H1 (cell line): ENCODE measurements at regions not wholly inside any gene's neighbourhood (a gene's known extent, or its start where the extent isn't known, plus 50 kb on each side); places are given as distances from the start of the nearest gene placed in this dataset.
A peak's percentile ranks its signal among the peaks of the same experiment; 100 is the strongest.

Experiments
- CTCF ChIA-PET: fragments of 300-600 bp; sonication (Branson Sonifier 250); formaldehyde crosslinking; loops from one replicate; lab custom pipeline; 2021; ENCODE audit not compliant: partially characterized antibody; lab: Charles Lee
- POLR2A ChIA-PET: fragments of 300-600 bp; sonication (Branson Sonifier 250); formaldehyde crosslinking; loops from one replicate; lab custom pipeline; 2021; ENCODE audit warnings: inconsistent platforms; ENCODE audit not compliant: partially characterized antibody; lab: Charles Lee
- DNase-seq, 2 experiments: peaks; one replicate each; pipeline versions ENCODE4 v3.0.0 to v3.0.0-alpha.2; 2010 to 2022; ENCODE audit warnings: low spot score in 2 of 2, low read depth in 1 of 2, mixed read lengths in 1 of 2
- FAIRE-seq: peaks from 2 replicates; lab custom pipeline; 2011; peaks lifted over from hg19 to GRCh38; lab: Jason Lieb, UNC
- H2AFZ ChIP-seq: 2 replicates; pipeline ENCODE4 v1.8.1; 2012; ENCODE audit warnings: low read length, inconsistent platforms
- H2AK5ac ChIP-seq: 2 replicates; pipeline ENCODE4 v1.6.1; 2013; ENCODE audit warnings: low read depth, low read length
- H2BK120ac ChIP-seq: replicated peaks from 2 replicates; pipeline ENCODE3; 2013; ENCODE audit warnings: low read depth, low read length, inconsistent platforms
- H2BK12ac ChIP-seq: 2 replicates; pipeline ENCODE4 v1.6.1; 2013; ENCODE audit warnings: low read depth, low read length
- H2BK15ac ChIP-seq: 2 replicates; pipeline ENCODE4 v1.6.1; 2013; ENCODE audit warnings: low read length
- H2BK20ac ChIP-seq: 2 replicates; pipeline ENCODE4 v1.6.1; 2013; ENCODE audit warnings: low read length
- H2BK5ac ChIP-seq: 2 replicates; pipeline ENCODE4 v1.6.1; 2013; ENCODE audit warnings: low read depth, low read length
- H3K14ac ChIP-seq: 2 replicates; pipeline ENCODE4 v1.6.1; 2013; ENCODE audit warnings: inconsistent platforms; ENCODE audit not compliant: insufficient read length
- H3K18ac ChIP-seq: 2 replicates; pipeline ENCODE4 v1.6.1; 2013; ENCODE audit warnings: low read length; ENCODE audit errors: extremely low read depth
- H3K23ac ChIP-seq: 2 replicates; pipeline ENCODE4 v1.6.1; 2013; ENCODE audit warnings: inconsistent platforms; ENCODE audit not compliant: insufficient read length
- H3K23me2 ChIP-seq: 2 replicates; pipeline ENCODE4 v1.6.1; 2013; ENCODE audit warnings: low read depth, low read length
- H3K27ac ChIP-seq: 2 replicates; pipeline ENCODE4 v1.6.1; 2011; ENCODE audit warnings: low read depth, low read length, inconsistent platforms
- H3K27me3 ChIP-seq, 4 experiments: replicated peaks in 1 of 4; 1 replicate in 1 of 4; 2 replicates in 3 of 4; pipeline versions ENCODE4 v1.6.1 to v1.8.1; 2011 to 2013; ENCODE audit warnings: low read length in 3 of 4, mild to moderate bottlenecking in 3 of 4, inconsistent platforms in 2 of 4, mixed read lengths in 2 of 4, moderate library complexity in 1 of 4; ENCODE audit not compliant: control insufficient read depth in 3 of 4, insufficient read depth in 3 of 4; ENCODE audit errors: extremely low read depth in 1 of 4
- H3K36me3 ChIP-seq, 4 experiments: 2 replicates each; pipeline versions ENCODE4 v1.6.1 to v1.8.1; 2011 to 2013; ENCODE audit warnings: mild to moderate bottlenecking in 4 of 4, low read length in 3 of 4, moderate library complexity in 2 of 4, control low read depth in 1 of 4, inconsistent platforms in 1 of 4; ENCODE audit not compliant: insufficient read depth in 4 of 4, control insufficient read depth in 2 of 4
- H3K4ac ChIP-seq: replicated peaks from 2 replicates; pipeline ENCODE3; 2013; ENCODE audit warnings: low read length, low read depth, mixed read lengths, inconsistent platforms; ENCODE audit not compliant: insufficient read length
- H3K4me1 ChIP-seq, 4 experiments: replicated peaks in 1 of 4; 1 replicate in 1 of 4; 2 replicates in 3 of 4; pipeline versions ENCODE4 v1.6.1 to v1.8.1; 2011 to 2013; ENCODE audit warnings: low read length in 3 of 4, inconsistent platforms in 2 of 4, mixed read lengths in 1 of 4; ENCODE audit not compliant: insufficient read depth in 4 of 4, control insufficient read depth in 3 of 4
- H3K4me2 ChIP-seq, 2 experiments: 2 replicates each; pipeline versions ENCODE4 v1.6.1 to v1.8.1; 2011 to 2013; ENCODE audit warnings: low read depth in 2 of 2, low read length in 2 of 2, control low read depth in 1 of 2, inconsistent platforms in 1 of 2, mild to moderate bottlenecking in 1 of 2; ENCODE audit not compliant: insufficient read depth in 1 of 2
- H3K4me3 ChIP-seq, 4 experiments: fragments of 200-600, 300-600 bp in 1 of 4; sonication (generic), shearing (Covaris generic), sonication (Bioruptor Twin) in 1 of 4; 2 replicates each; pipeline versions ENCODE4 v1.5.1 to v1.8.1; 2011 to 2016; ENCODE audit warnings: low read length in 4 of 4, low read depth in 3 of 4, control low read depth in 2 of 4, inconsistent platforms in 2 of 4, mild to moderate bottlenecking in 2 of 4, mixed read lengths in 1 of 4, moderate library complexity in 1 of 4; ENCODE audit not compliant: insufficient read depth in 2 of 4; ENCODE audit errors: extremely low read depth in 1 of 4
- H3K56ac ChIP-seq: replicated peaks from 2 replicates; pipeline ENCODE3; 2013; ENCODE audit warnings: low read depth, mild to moderate bottlenecking, mixed read lengths, low read length, inconsistent platforms; ENCODE audit not compliant: insufficient read length
- H3K79me1 ChIP-seq: 2 replicates; pipeline ENCODE4 v1.6.1; 2013; ENCODE audit warnings: low read depth, low read length, control low read depth
- H3K79me2 ChIP-seq, 2 experiments: 2 replicates each; pipeline versions ENCODE4 v1.6.1 to v1.8.1; 2012 to 2013; ENCODE audit warnings: low read length in 2 of 2, mild to moderate bottlenecking in 2 of 2, inconsistent platforms in 1 of 2; ENCODE audit not compliant: insufficient read depth in 2 of 2, control insufficient read depth in 1 of 2
- H3K9ac ChIP-seq, 4 experiments: replicated peaks in 1 of 4; 1 replicate in 1 of 4; 2 replicates in 3 of 4; pipeline versions ENCODE4 v1.6.1 to v1.8.1; 2011 to 2013; ENCODE audit warnings: low read depth in 3 of 4, low read length in 3 of 4, control low read depth in 2 of 4, mild to moderate bottlenecking in 2 of 4, moderate library complexity in 2 of 4, inconsistent platforms in 1 of 4; ENCODE audit errors: extremely low read depth in 1 of 4
- H3K9me3 ChIP-seq, 2 experiments: 2 replicates each; pipeline versions ENCODE4 v1.6.1 to v1.8.1; 2012 to 2013; ENCODE audit warnings: mild to moderate bottlenecking in 2 of 2, moderate library complexity in 2 of 2, control low read depth in 1 of 2, inconsistent platforms in 1 of 2, low read depth in 1 of 2, low read length in 1 of 2, mixed read lengths in 1 of 2; ENCODE audit not compliant: insufficient read depth in 2 of 2
- H4K20me1 ChIP-seq, 2 experiments: replicated peaks in 1 of 2; 2 replicates each; pipeline versions ENCODE3 to v1.8.1; 2011 to 2013; ENCODE audit warnings: inconsistent platforms in 2 of 2, low read length in 2 of 2, mild to moderate bottlenecking in 1 of 2; ENCODE audit not compliant: insufficient read depth in 2 of 2, control insufficient read depth in 1 of 2
- H4K5ac ChIP-seq: 2 replicates; pipeline ENCODE4 v1.6.1; 2013; ENCODE audit warnings: low read length, low read depth, mixed read lengths, inconsistent platforms; ENCODE audit not compliant: insufficient read length
- H4K8ac ChIP-seq: 2 replicates; pipeline ENCODE4 v1.8.0; 2013; ENCODE audit warnings: mild to moderate bottlenecking, moderate library complexity, low read length, inconsistent platforms; ENCODE audit not compliant: insufficient read depth; ENCODE audit errors: extremely low read depth
- H4K91ac ChIP-seq: replicated peaks from 2 replicates; pipeline ENCODE3; 2013; ENCODE audit warnings: low read length, mixed read lengths, inconsistent platforms; ENCODE audit not compliant: insufficient read length
- BCL11A ChIP-seq, 2 experiments: IDR thresholded peaks; one replicate each; pipeline ENCODE4 v1.6.1; 2011; ENCODE audit warnings: low read depth in 2 of 2, low read length in 2 of 2, mild to moderate bottlenecking in 2 of 2
- CBX5 ChIP-seq: fragments of 300-800, 300-1000 bp; sonication (generic); IDR thresholded peaks from 2 replicates; pipeline ENCODE4 v1.7.1; 2016; ENCODE audit warnings: antibody characterized with exemption, low read length, low read depth
- CTCF ChIP-seq, 3 experiments: IDR thresholded peaks; 1 replicate in 2 of 3; 2 replicates in 1 of 3; pipeline versions ENCODE4 v1.5.1 to v1.6.1; 2011; ENCODE audit warnings: low read length in 3 of 3, mild to moderate bottlenecking in 3 of 3, inconsistent platforms in 2 of 3, low read depth in 1 of 3, moderate library complexity in 1 of 3; ENCODE audit not compliant: insufficient read depth in 1 of 3; ENCODE audit errors: control extremely low read depth in 1 of 3
- HDAC2 ChIP-seq, 2 experiments: fragments of 300-600 bp in 1 of 2; sonication (generic) in 1 of 2; IDR thresholded peaks; 2 replicates each; pipeline ENCODE4 v1.6.1; 2011 to 2012; ENCODE audit warnings: low read depth in 2 of 2, low read length in 2 of 2, mild to moderate bottlenecking in 2 of 2, moderate library complexity in 2 of 2, borderline replicate concordance in 1 of 2, inconsistent platforms in 1 of 2
- JUN ChIP-seq: IDR thresholded peaks from 2 replicates; pipeline ENCODE4 v1.6.1; 2011; ENCODE audit warnings: low read depth, mild to moderate bottlenecking, improper control_type of control experiment, low read length
- KDM4A ChIP-seq: IDR thresholded peaks from one replicate; pipeline ENCODE4 v1.7.1; 2012; ENCODE audit warnings: low read depth, mild to moderate bottlenecking, moderate library complexity, low read length, inconsistent platforms; ENCODE audit not compliant: severe bottlenecking
- MAFK ChIP-seq: IDR thresholded peaks from 2 replicates; pipeline ENCODE4 v1.6.1; 2012; ENCODE audit warnings: low read depth, mild to moderate bottlenecking, improper control_type of control experiment, low read length
- SP4 ChIP-seq: IDR thresholded peaks from 2 replicates; pipeline ENCODE4 v1.6.1; 2012; ENCODE audit warnings: low read length, inconsistent platforms
- SUZ12 ChIP-seq: fragments of 200-600 bp; sonication (generic); IDR thresholded peaks from 2 replicates; pipeline ENCODE4 v1.6.1; 2012; ENCODE audit warnings: mild to moderate bottlenecking, inconsistent platforms, low read length, moderate library complexity, mixed read lengths
- TCF12 ChIP-seq: IDR thresholded peaks from 2 replicates; pipeline ENCODE4 v1.6.1; 2011; ENCODE audit warnings: low read depth, mild to moderate bottlenecking, low read length
- YY1 ChIP-seq: IDR thresholded peaks from 2 replicates; pipeline ENCODE4 v1.6.1; 2011; ENCODE audit warnings: low read depth, mild to moderate bottlenecking, low read length
- WGBS, 2 experiments: shearing (Covaris generic) in 1 of 2; methylation state at CpG; one replicate each; pipeline versions ENCODE4 v1.1.6 to v1.1.7; 2013 to 2015; ENCODE audit warnings: low lambda C conversion rate in 2 of 2, mixed read lengths in 2 of 2, inconsistent platforms in 1 of 2, low coverage in 1 of 2, missing lambda C conversion rate in 1 of 2; ENCODE audit not compliant: insufficient replicate concordance in 2 of 2, insufficient coverage in 1 of 2, insufficient read length in 1 of 2; ENCODE audit errors: extremely low coverage in 1 of 2, missing lambda C conversion rate in 1 of 2; 5-methylcytosine and 5-hydroxymethylcytosine counted together

- Histone ChIP-seq H3K27me3 (no peaks in the 10 kb centered on the region; a peak in 1 of 7 replicates), H3K4me3 (no peak overlapping the region), H3K56ac (no peak overlapping the region), H3K23me2 (peaks cover 9% of the 10 kb centered on the region), H3K79me1 (no peaks in the 10 kb centered on the region), H2BK120ac (no peak overlapping the region), H2AFZ (no peak overlapping the region), H2BK15ac (no peak overlapping the region), H3K4me2 (no peak overlapping the region), H3K23ac (no peak overlapping the region), H3K27ac (no peak overlapping the region), H2BK5ac (no peak overlapping the region), H3K4ac (no peak overlapping the region), H4K5ac (no peak overlapping the region), H3K36me3 (no peaks in the 10 kb centered on the region; a peak in 1 of 8 replicates), H3K9me3 (peaks cover 0 to 3% of the 10 kb centered on the region in 2 experiments; a peak in 1 of 4 replicates), H3K14ac (no peak overlapping the region), H4K8ac (peak overlapping the region; percentile 36; the same call in 1 of the 2 replicates), H4K91ac (no peak overlapping the region), H3K79me2 (no peaks in the 10 kb centered on the region), H2BK12ac (peak overlapping the region; percentile 60; the same call in 1 of the 2 replicates), H3K18ac (no peak overlapping the region), H2BK20ac (no peak overlapping the region), H2AK5ac (no peak overlapping the region), H3K9ac (no peak overlapping the region), H4K20me1 (peaks cover 0 to 11% of the 10 kb centered on the region in 2 experiments), H3K4me1 (peaks cover 2 to 13% (median 8%) of the 10 kb centered on the region in 4 experiments)
- no peak for DNase-seq
- CTCF ChIA-PET = interaction anchor here (0.9 to 1.2 kb wide), 2 partner anchors 27 to 172 kb away, joined by 3 read pairs; no protein-coding TSS in a partner anchor
- POLR2A ChIA-PET = no interaction called here
- 93% methylated on average over 15 of the region's 17 CpGs; no CpG with 5 or more reads in 1 of the 2 experiments for WGBS, 2 experiments
- no peak for FAIRE-seq
- TF ChIP-seq YY1 (no peak), SP4 (no peak), KDM4A (no peak), BCL11A (IDR thresholded peaks at IDR 0.05; ENCODE audit: low read depth in 2 of 2, low read length in 2 of 2) (no peak), SUZ12 (no peak), HDAC2 (IDR thresholded peaks at IDR 0.05; ENCODE audit: borderline replicate concordance in 1 of 2, low read depth in 2 of 2, low read length in 2 of 2) (no peak), TCF12 (no peak), CBX5 (no peak), MAFK (no peak), JUN (no peak), CTCF (IDR thresholded peaks at IDR 0.05; ENCODE audit: control extremely low read depth in 1 of 3, insufficient read depth in 1 of 3, low read depth in 1 of 3, low read length in 3 of 3) (no peak)
These were observed 140.3 kb downstream of the OLFM1 start for GRCh38 chr9:135227641-135228251.
